ENCODE measurements at regions not wholly inside any gene's neighbourhood (a gene's known extent, or its start where the extent isn't known, plus 50 kb on each side); places are given as distances from the start of the nearest gene placed in this dataset.

DNA sequence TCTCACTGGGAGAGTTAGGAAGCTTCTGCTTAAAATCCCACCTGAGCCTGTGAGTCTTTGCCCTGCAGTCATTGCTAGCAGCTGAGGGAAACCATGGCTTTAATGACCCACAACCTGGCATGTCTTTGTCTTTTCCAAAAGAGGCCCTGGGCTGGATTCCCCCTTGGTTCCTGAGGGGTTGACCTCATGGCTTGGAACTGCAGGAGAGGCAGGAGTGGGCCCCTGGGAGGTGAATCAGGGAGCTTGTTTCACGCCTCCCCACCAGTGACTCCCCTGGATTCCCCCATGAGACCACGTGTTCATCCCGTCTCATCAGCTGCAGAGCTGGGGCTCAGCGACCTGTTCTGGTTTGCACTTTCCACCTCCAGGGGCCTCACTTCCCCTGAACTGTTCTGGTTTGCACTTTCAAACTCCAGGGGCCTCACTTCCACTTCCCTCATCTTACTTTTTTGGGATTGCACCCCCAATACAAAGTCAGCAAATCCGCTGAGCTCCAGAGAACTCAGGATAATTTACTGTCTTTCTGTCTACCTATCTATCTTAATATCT, 58.5 kb upstream of the TMEM18 start:
- no peak overlapping the region for H3K27ac ChIP-seq (ENCODE audit: low read depth in 2 of 2, low read length in 2 of 2)
- no peak overlapping the region for H3K4me3 ChIP-seq (ENCODE audit: low read length in 2 of 2)
- no peak overlapping the region for H3K9ac ChIP-seq (ENCODE audit: low read depth in 1 of 2, low read length in 2 of 2)
- no peaks in the 10 kb centered on the region for H3K9me3 ChIP-seq (ENCODE audit: control insufficient read depth in 2 of 2, low read length in 2 of 2)
- peaks cover 12 to 14% of the 10 kb centered on the region in 2 donors for H3K4me1 ChIP-seq (ENCODE audit: control insufficient read depth in 2 of 2, insufficient read depth in 2 of 2, low read length in 2 of 2)
- no peaks in the 10 kb centered on the region for H3K36me3 ChIP-seq (ENCODE audit: control insufficient read depth in 2 of 2, insufficient read depth in 2 of 2, low read length in 2 of 2)
- no peaks in the 10 kb centered on the region for H3K27me3 ChIP-seq (ENCODE audit: control insufficient read depth in 2 of 2, insufficient read depth in 2 of 2, low read length in 2 of 2)

- H3K27ac ChIP-seq (ENCODE audit: low read depth in 2 of 2, low read length in 2 of 2) = no peak overlapping the region
- no peaks in the 10 kb centered on the region for H3K27me3 ChIP-seq (ENCODE audit: control insufficient read depth in 2 of 2, insufficient read depth in 2 of 2, low read length in 2 of 2)
- H3K9me3 ChIP-seq (ENCODE audit: control insufficient read depth in 2 of 2, low read length in 2 of 2) = no peaks in the 10 kb centered on the region
- H3K4me1 ChIP-seq (ENCODE audit: control insufficient read depth in 2 of 2, insufficient read depth in 2 of 2, low read length in 2 of 2) = peaks cover under 1 to 1% of the 10 kb centered on the region in 2 donors
- no peak overlapping the region for H3K9ac ChIP-seq (ENCODE audit: low read depth in 1 of 2, low read length in 2 of 2)
- no peak overlapping the region for H3K4me3 ChIP-seq (ENCODE audit: low read length in 2 of 2)
- H3K36me3 ChIP-seq (ENCODE audit: control insufficient read depth in 2 of 2, insufficient read depth in 2 of 2, low read length in 2 of 2) = no peaks in the 10 kb centered on the region
Measured at GRCh38 chr2:734496-734895, 57.3 kb upstream of the TMEM18 start.

- Histone ChIP-seq H3K27me3 (ENCODE audit: control insufficient read depth in 2 of 2, insufficient read depth in 2 of 2, low read length in 2 of 2) (no peaks in the 10 kb centered on the region), H3K4me3 (ENCODE audit: low read length in 2 of 2) (no peak overlapping the region), H3K9ac (ENCODE audit: low read depth in 1 of 2, low read length in 2 of 2) (no peak overlapping the region), H3K4me1 (ENCODE audit: control insufficient read depth in 2 of 2, insufficient read depth in 2 of 2, low read length in 2 of 2) (no peaks in the 10 kb centered on the region), H3K27ac (ENCODE audit: low read depth in 2 of 2, low read length in 2 of 2) (no peak overlapping the region), H3K9me3 (ENCODE audit: control insufficient read depth in 2 of 2, low read length in 2 of 2) (no peaks in the 10 kb centered on the region), H3K36me3 (ENCODE audit: control insufficient read depth in 2 of 2, insufficient read depth in 2 of 2, low read length in 2 of 2) (no peaks in the 10 kb centered on the region)
Measured at GRCh38 chr2:733495-733894, 56.3 kb upstream of the TMEM18 start.

DNA sequence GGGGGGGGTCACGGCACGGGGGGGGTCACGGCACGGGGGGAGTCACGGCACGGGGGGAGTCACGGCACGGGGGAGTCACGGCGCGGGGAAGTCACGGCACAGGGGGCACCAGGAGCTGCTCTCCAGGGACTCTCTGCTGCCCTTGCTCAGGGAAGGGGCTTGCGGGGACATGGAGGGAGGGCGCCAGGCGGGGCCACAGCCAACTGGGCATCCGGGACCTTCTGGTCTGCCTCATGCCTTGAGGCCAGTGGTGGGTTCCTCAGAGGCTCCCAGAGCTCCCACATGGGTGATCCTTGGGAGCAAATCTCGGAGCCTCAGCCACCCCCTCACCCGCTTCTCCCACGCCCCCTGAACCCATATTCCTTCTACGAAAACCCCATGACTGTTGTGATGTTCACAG, 55.8 kb upstream of the TMEM18 start:
- no peaks in the 10 kb centered on the region for H3K36me3 ChIP-seq (ENCODE audit: control insufficient read depth in 2 of 2, insufficient read depth in 2 of 2, low read length in 2 of 2)
- H3K4me1 ChIP-seq (ENCODE audit: control insufficient read depth in 2 of 2, insufficient read depth in 2 of 2, low read length in 2 of 2) = no peaks in the 10 kb centered on the region
- no peaks in the 10 kb centered on the region for H3K27me3 ChIP-seq (ENCODE audit: control insufficient read depth in 2 of 2, insufficient read depth in 2 of 2, low read length in 2 of 2)
- H3K4me3 ChIP-seq (ENCODE audit: low read length in 2 of 2) = no peak overlapping the region
- H3K9me3 ChIP-seq (ENCODE audit: control insufficient read depth in 2 of 2, low read length in 2 of 2) = no peaks in the 10 kb centered on the region
- H3K9ac ChIP-seq (ENCODE audit: low read depth in 1 of 2, low read length in 2 of 2) = no peak overlapping the region
- H3K27ac ChIP-seq (ENCODE audit: low read depth in 2 of 2, low read length in 2 of 2) = no peak overlapping the region

DNA sequence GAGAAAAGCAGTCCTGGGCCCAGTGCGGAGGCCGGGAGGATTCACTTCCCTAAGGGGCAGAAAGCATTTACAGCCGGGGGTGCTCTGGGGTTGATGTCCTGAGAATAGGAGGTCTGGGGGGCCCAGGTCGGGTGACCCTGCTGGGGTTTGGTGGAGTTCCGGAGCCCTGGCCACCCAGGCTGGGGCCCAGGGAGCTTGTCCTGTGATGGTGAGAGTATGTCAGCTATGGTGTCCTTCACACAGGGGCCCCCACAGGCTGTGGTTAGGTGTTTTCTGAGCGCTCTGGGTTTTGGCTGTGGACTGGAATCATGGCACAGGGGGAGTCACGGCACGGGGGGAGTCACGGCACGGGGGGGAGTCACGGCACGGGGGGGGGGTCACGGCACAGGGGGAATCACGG, 54.5 kb upstream of the TMEM18 start:
- H3K9ac ChIP-seq (ENCODE audit: low read depth in 1 of 2, low read length in 2 of 2) = no peak overlapping the region
- H3K27ac ChIP-seq (ENCODE audit: low read depth in 2 of 2, low read length in 2 of 2) = no peak overlapping the region
- H3K4me1 ChIP-seq (ENCODE audit: control insufficient read depth in 2 of 2, insufficient read depth in 2 of 2, low read length in 2 of 2) = no peaks in the 10 kb centered on the region
- no peaks in the 10 kb centered on the region for H3K27me3 ChIP-seq (ENCODE audit: control insufficient read depth in 2 of 2, insufficient read depth in 2 of 2, low read length in 2 of 2)
- no peaks in the 10 kb centered on the region for H3K9me3 ChIP-seq (ENCODE audit: control insufficient read depth in 2 of 2, low read length in 2 of 2)
- H3K4me3 ChIP-seq (ENCODE audit: low read length in 2 of 2) = no peak overlapping the region
- no peaks in the 10 kb centered on the region for H3K36me3 ChIP-seq (ENCODE audit: control insufficient read depth in 2 of 2, insufficient read depth in 2 of 2, low read length in 2 of 2)

- H3K36me3 ChIP-seq (ENCODE audit: control insufficient read depth in 2 of 2, insufficient read depth in 2 of 2, low read length in 2 of 2) = no peaks in the 10 kb centered on the region
- no peaks in the 10 kb centered on the region for H3K27me3 ChIP-seq (ENCODE audit: control insufficient read depth in 2 of 2, insufficient read depth in 2 of 2, low read length in 2 of 2)
- H3K9ac ChIP-seq (ENCODE audit: low read depth in 1 of 2, low read length in 2 of 2) = no peak overlapping the region
- no peaks in the 10 kb centered on the region for H3K9me3 ChIP-seq (ENCODE audit: control insufficient read depth in 2 of 2, low read length in 2 of 2)
- H3K27ac ChIP-seq (ENCODE audit: low read depth in 2 of 2, low read length in 2 of 2) = no peak overlapping the region
- H3K4me3 ChIP-seq (ENCODE audit: low read length in 2 of 2) = no peak overlapping the region
- H3K4me1 ChIP-seq (ENCODE audit: control insufficient read depth in 2 of 2, insufficient read depth in 2 of 2, low read length in 2 of 2) = no peaks in the 10 kb centered on the region
Measured at GRCh38 chr2:729376-729861, 52.2 kb upstream of the TMEM18 start.

DNA sequence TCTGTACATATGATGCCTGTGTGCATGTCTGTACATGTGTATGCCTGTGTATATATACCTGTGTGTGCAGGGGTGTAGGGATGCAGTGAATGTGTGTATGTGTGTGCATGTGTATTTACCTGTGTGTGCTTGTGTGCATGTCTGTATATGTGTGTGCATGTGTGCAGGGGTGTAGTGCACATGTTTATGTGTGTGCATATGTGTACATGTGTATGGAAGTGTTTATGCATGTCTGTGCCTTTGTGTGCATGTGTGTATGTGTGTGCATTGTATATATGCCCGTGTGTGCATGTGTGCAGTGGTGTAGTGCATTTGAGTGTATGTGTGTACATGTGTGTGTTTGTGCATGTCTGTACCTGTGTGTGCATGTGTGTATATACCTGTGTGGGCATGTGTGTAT, 51.0 kb upstream of the TMEM18 start:
- H3K36me3 ChIP-seq (ENCODE audit: control insufficient read depth in 2 of 2, insufficient read depth in 2 of 2, low read length in 2 of 2) = no peaks in the 10 kb centered on the region
- no peak overlapping the region for H3K9ac ChIP-seq (ENCODE audit: low read depth in 1 of 2, low read length in 2 of 2)
- H3K4me1 ChIP-seq (ENCODE audit: control insufficient read depth in 2 of 2, insufficient read depth in 2 of 2, low read length in 2 of 2) = no peaks in the 10 kb centered on the region
- H3K27ac ChIP-seq (ENCODE audit: low read depth in 2 of 2, low read length in 2 of 2) = no peak overlapping the region
- H3K27me3 ChIP-seq (ENCODE audit: control insufficient read depth in 2 of 2, insufficient read depth in 2 of 2, low read length in 2 of 2) = no peaks in the 10 kb centered on the region
- H3K4me3 ChIP-seq (ENCODE audit: low read length in 2 of 2) = no peak overlapping the region
- no peaks in the 10 kb centered on the region for H3K9me3 ChIP-seq (ENCODE audit: control insufficient read depth in 2 of 2, low read length in 2 of 2)

- Histone ChIP-seq H3K4me3 (ENCODE audit: low read length in 2 of 2) (no peak overlapping the region), H3K9ac (ENCODE audit: low read depth in 1 of 2, low read length in 2 of 2) (no peak overlapping the region), H3K36me3 (ENCODE audit: control insufficient read depth in 2 of 2, insufficient read depth in 2 of 2, low read length in 2 of 2) (no peaks in the 10 kb centered on the region), H3K27me3 (ENCODE audit: control insufficient read depth in 2 of 2, insufficient read depth in 2 of 2, low read length in 2 of 2) (no peaks in the 10 kb centered on the region), H3K4me1 (ENCODE audit: control insufficient read depth in 2 of 2, insufficient read depth in 2 of 2, low read length in 2 of 2) (no peaks in the 10 kb centered on the region), H3K27ac (ENCODE audit: low read depth in 2 of 2, low read length in 2 of 2) (no peak overlapping the region), H3K9me3 (ENCODE audit: control insufficient read depth in 2 of 2, low read length in 2 of 2) (no peaks in the 10 kb centered on the region)
Measured at GRCh38 chr2:727071-727470, 49.9 kb upstream of the TMEM18 start.

Measured in mucosa of rectum (tissue), 2 donors.